GM21360 (cell line): ENCODE measurements at regions not wholly inside any gene's neighbourhood (a gene's known extent, or its start where the extent isn't known, plus 50 kb on each side); places are given as distances from the start of the nearest gene placed in this dataset.
A peak's percentile ranks its signal among the peaks of the same experiment; 100 is the strongest.
"Not testable (repeated sequence)": the region's sequence is repeated elsewhere in the genome, so short reads cannot be mapped to it uniquely, and the experiment has no call there.

Source experiments
- ATAC-seq: cut with Tn5 transposase; IDR thresholded peaks from one replicate; pipeline ENCODE4 v1.9.1; 2021; ENCODE audit warnings: mild to moderate bottlenecking, moderate library complexity; ENCODE audit not compliant: unreplicated experiment

GRCh38 chr3:125914608-125915436, 54.2 kb upstream of the ROPN1B start:
- ATAC-seq: not testable (repeated sequence)

GRCh38 chr3:125915437-125915787, 53.6 kb upstream of the ROPN1B start:
- ATAC-seq: not testable (repeated sequence)

DNA sequence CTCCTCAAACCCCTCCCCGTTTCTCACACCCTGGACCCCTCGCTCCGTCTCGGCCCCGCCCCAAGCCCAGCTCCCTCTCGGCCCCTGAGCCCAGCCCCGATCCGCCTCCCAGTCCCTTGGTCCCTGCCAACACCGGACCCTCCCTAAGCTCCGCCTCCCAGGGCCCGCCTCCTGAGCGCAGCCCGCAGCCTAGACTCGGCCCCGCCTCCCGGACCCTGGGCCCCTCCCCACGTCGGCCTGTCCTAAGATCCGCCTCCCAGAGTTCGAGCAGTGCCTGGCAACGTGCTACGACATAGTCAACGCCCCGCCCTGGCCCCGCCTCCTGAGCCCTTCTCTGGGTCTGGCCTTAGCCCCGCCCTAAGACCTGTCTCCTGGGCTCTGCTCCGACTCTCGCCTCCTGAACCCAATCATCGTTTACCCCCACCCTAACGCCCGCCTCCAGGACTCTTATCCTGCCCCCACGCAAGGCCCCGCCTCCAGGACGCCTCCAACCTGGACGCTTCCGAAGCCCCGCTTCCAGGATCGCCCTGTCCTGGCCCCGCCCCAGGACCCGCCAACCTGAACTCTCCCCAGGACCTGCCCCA, 53.1 kb upstream of the ROPN1B start:
- peak; percentile 68 for ATAC-seq

DNA sequence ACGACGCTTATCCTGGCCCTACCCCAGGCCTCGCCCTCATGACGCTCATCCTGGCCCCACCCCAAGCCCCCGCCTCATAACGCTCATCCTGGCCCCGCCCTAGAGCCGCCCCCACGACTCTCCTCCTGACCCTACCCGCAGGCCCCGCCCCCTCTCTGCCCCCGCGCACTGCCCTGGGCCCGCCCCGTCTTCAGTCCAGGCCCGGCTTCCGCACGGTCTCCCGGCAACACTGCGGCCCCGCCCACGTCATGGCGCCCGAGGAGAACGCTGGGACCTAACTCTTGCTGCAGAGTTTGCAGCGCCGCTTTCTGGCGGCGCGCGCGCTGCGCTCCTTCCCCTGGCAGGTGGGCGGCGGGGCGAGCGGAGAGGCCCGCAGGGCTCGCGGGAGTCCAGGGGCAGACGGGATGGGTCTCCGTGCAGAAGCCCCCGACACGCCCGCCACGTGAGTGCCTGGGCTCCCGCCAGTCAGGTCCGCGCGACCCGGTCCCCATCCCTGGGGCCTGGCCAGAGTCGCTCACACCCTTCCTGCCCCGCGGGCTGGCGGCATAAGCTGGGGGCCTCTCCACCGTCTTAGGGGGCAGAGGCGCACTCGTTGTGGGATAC, 52.5 kb upstream of the ROPN1B start:
- peak; percentile 88 for ATAC-seq

DNA sequence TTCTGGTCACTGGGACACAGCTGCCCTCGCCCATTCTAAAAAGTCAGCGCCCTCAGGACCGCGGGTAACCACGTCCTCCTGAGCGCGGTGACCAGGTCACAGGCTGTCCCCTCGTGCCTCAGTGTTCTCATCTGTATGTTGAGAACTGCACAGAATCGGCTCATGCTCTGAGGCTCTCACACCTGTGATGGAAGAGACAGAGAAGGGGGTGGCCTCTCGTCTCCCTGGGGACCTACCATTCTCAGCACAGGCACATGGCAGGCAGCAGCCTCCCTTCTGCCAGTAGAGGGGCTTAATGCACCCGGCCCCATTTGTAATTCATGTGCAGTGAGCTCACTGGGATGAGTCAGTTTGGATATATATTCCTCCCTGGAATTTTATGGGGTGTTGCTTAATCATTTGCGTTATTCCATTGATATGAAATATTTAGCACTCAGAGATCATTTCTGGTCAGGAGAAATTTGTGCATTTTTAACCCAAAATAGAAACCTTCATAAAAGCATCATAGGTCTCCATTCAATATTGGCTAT, 51.9 kb upstream of the ROPN1B start:
- not testable (repeated sequence) for ATAC-seq

DNA sequence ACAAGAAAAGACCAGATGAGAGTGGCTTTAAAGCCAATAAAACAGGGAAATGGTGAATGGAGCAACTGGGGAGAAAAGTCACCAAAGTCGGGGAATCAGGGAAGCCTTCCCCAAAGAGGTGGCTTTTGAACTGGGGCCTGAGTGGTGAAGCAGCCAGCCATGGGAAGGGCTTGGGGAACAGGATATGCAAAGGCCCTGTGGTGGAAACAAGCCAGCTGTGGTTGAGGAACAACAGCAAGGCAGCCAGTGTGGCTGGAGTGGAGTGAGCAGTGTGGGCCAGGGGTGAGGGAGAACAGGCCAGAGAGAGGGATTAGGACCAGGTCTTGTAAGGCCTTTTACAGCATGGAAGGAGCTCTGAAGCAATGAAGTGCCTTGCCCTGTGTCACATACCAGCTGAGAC, 51.0 kb upstream of the ROPN1B start:
- ATAC-seq: not testable (repeated sequence)

- ATAC-seq: not testable (repeated sequence)
Measured at GRCh38 chr3:125918451-125918850, 50.5 kb upstream of the ROPN1B start.

GRCh38 chr3:125918866-125919265, 50.1 kb upstream of the ROPN1B start:
- not testable (repeated sequence) for ATAC-seq
